AG09309 (cell line): ENCODE measurements at regions not wholly inside any gene's neighbourhood (a gene's known extent, or its start where the extent isn't known, plus 50 kb on each side); places are given as distances from the start of the nearest gene placed in this dataset.

Source experiments
- DNase-seq: peaks from one replicate; pipeline ENCODE4 v3.0.0-alpha.2; 2010; ENCODE audit warnings: low read depth
- H3K4me3 ChIP-seq: 2 replicates; pipeline ENCODE4 v1.5.1; 2011; ENCODE audit warnings: mild to moderate bottlenecking, low read depth, low read length, moderate library complexity; ENCODE audit not compliant: control insufficient read depth
- CTCF ChIP-seq: IDR thresholded peaks from 2 replicates; pipeline ENCODE4 v1.5.1; 2011; ENCODE audit warnings: mild to moderate bottlenecking, low read depth, low read length, inconsistent platforms; ENCODE audit not compliant: insufficient read depth, control insufficient read depth; ENCODE audit errors: missing control alignments

DNA sequence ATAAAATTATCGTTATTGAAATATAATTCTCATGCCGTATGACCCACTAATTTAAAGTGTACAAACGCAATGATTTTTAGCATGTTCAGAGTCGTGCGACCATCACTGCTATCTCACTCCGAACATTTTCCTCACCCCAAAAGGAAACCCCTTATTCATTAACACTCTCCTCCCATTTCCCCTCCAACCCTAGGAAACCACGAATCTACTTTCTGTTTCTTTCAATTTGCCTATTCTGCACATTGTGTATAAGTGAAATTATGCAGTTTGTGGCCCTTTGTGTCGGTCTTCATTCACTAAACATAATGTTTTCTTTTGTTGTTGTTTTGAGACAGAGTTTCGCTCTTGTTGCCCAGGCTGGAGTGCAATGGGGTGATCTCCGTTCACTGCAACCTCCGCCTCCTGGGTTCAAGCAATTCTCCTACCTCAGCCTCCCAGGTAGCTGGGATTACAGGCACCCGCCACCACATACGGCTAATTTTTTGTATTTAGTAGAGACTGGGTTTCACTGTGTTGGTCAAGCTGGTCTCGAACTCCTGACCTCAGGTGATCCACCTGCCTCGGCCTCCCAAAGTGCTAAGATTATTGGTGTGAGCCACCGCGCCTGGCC is 99.7 kb upstream of the ZNF217 start:
- no peak for DNase-seq
- TF ChIP-seq CTCF = no peak
- no peak overlapping the region for H3K4me3 ChIP-seq

GRCh38 chr20:53692465-53693067 is 98.9 kb upstream of the ZNF217 start:
- TF ChIP-seq CTCF = no peak
- peak; percentile 73 for DNase-seq
- no peak overlapping the region for H3K4me3 ChIP-seq

DNA sequence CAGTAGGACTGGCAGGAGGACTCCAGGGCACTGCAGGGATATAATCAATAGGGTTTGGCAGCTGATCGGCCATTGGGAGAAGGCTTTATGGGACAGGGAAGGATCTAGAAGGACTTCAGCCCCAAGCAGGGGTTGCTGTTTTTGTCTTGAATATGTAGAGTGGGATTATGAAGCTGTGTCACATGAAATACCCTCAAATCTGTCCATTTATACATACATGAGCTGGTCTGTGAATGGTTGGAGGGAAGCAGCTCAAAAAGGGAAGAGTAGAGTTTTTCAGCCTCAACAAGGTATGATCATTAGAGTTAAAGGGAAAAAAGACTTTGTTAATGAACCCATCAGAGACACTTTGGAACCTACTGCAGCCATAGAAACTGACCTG is 98.2 kb upstream of the ZNF217 start:
- no peak overlapping the region for H3K4me3 ChIP-seq
- DNase-seq = no peak
- no peak for TF ChIP-seq CTCF

DNA sequence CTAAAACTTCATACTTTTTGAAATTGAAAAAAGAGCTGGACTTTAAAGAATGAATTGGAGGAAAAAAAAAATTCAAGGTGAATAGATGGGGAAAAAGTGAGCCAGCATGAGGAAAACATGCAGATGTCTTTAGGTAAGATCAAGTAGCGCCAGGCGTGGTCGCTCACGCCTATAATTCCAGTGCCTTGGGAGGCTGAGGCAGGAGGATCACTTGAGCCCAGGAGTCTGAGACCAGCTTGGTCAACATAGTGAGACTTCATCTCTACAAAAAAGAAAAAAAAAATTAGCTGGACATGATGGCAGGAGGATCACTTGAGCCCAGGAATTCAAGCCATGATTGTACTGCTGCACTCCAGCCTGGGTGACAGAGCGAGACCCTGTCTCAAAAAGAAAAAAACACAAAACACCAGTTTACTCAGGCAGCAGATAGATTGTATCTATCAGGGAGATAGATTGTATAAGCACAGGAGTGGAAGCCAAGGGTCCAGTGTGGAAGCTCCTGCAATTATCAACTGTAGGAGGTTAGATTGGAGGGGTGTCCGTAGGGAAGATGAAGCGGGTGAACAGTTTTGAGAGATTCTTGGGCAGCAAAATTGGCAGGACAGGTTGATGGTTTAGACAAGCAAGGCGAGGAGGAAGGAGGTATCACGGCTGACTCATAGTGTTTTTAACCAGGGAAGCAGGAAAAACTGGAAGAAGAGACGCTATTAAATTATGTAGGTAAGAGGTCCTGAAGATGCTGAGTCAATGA is 97.6 kb upstream of the ZNF217 start:
- DNase-seq = no peak
- no peak overlapping the region for H3K4me3 ChIP-seq
- no peak for TF ChIP-seq CTCF

GRCh38 chr20:53688085-53688484 is 94.4 kb upstream of the ZNF217 start:
- no peak overlapping the region for H3K4me3 ChIP-seq
- no peak for DNase-seq
- TF ChIP-seq CTCF = no peak

DNA sequence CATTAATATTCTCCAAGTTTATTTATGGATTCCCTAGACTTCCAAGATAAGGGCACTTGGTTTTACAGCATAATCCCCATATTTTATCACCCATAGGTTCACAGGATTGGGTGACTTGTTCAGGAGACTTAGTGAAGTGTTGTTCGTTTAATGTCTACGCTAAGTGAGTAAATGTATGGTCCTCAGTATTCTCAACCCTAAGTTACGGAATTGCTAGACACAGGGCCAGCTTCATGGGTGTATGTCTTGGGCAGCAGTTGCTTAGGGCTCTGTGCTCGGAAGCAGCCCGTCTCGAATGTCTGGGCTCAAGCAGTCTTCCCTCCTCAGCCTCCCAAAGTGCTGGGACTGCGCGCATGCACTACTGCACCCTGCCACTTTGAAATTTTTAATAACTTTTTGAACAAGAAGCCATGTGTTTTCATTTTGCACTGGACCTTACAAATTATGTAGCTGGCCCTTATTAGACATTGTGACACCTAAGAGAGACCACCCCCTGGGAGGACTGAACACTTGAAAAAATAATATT is 91.5 kb upstream of the ZNF217 start:
- DNase-seq = no peak
- TF ChIP-seq CTCF = no peak
- H3K4me3 ChIP-seq = no peak overlapping the region
